ENCODE measurements at regions not wholly inside any gene's neighbourhood (a gene's known extent, or its start where the extent isn't known, plus 50 kb on each side); places are given as distances from the start of the nearest gene placed in this dataset.

GRCh38 chr1:56278061-56278460 lies 301.3 kb downstream of the PLPP3 start:
- TF ChIP-seq CTCF (IDR thresholded peaks at IDR 0.05) (no peak), POLR2A (IDR thresholded peaks at IDR 0.05) (no peak)
